K562 (cell line): ENCODE measurements at regions not wholly inside any gene's neighbourhood (a gene's known extent, or its start where the extent isn't known, plus 50 kb on each side); places are given as distances from the start of the nearest gene placed in this dataset.
A peak's percentile ranks its signal among the peaks of the same experiment; 100 is the strongest.

ENCODE experiments used
- MCM5 ChIP-seq: fragments of 450-650 bp; IDR thresholded peaks from 2 replicates; pipeline ENCODE4 v1.6.1; 2016; ENCODE audit warnings: low read depth
- MGA ChIP-seq: fragments of 450-650 bp; IDR thresholded peaks from 2 replicates; pipeline ENCODE4 v1.6.1; 2016; ENCODE audit warnings: mild to moderate bottlenecking, moderate library complexity
- ZNF780A ChIP-seq: fragments of 250-450 bp; sonication (Bioruptor Pico); IDR thresholded peaks from 2 replicates; pipeline ENCODE4 v1.5.0; 2021; ENCODE audit warnings: mild to moderate bottlenecking

- TF ChIP-seq MGA: peak; percentile 63
- no peak for TF ChIP-seq ZNF780A (CRISPR knock-in tag)
- TF ChIP-seq MCM5: no peak
These were observed 112.8 kb upstream of the PRSS3 start (continued) for GRCh38 chr9:33682551-33682950.
